Fibroblast of lung (primary cell): ENCODE measurements at regions not wholly inside any gene's neighbourhood (a gene's known extent, or its start where the extent isn't known, plus 50 kb on each side); places are given as distances from the start of the nearest gene placed in this dataset.

ENCODE experiments used
- EZH2 ChIP-seq: IDR thresholded peaks from 2 replicates; pipeline ENCODE4 v1.5.1; 2012; ENCODE audit warnings: low read length, control low read depth, mild to moderate bottlenecking; ENCODE audit errors: missing control alignments
- TF ChIP-seq, protein P1 (sequence below), 2 donors: IDR thresholded peaks in 1 of 2; conservative IDR thresholded peaks in 1 of 2; 1 replicate in 1 of 2; 2 replicates in 1 of 2; pipeline ENCODE4 v1.5.1; 2011 to 2012; ENCODE audit warnings: low read length in 2 of 2, control low read depth in 1 of 2, inconsistent platforms in 1 of 2, low read depth in 1 of 2, mild to moderate bottlenecking in 1 of 2

DNA sequence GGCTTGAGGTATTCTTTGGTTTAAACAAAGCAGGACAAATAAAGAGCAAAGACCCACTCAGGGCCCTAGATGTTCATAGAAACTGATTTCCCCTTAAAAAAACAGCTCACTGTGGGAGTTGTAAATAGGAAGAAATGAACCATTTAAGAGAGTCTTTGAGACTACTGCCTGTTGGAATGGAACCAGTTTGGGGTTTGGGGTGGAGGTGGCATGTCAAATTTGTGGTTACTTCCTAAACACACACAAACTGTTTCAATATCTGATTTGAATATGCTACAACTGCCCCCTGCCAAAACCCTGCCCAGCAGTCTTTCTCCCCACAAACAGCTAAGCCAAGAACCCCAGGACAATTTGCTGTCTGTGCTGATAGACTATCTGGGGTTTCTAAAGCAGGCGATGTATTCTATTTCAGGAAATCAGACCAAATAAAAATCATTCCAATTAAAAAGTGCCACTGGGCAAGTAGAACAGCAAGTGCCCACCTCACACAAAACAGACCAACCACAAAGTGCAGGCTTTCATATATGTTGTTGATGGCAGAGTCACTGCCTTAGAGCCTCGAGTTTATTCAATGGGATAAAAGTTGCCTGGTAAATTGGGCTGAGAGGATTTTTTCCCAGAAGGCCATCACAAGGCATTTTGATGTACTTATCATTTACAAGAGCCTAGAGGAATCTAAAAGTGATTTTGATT, 293.9 kb upstream of the PROK2 start:
- TF ChIP-seq, protein P1, sequence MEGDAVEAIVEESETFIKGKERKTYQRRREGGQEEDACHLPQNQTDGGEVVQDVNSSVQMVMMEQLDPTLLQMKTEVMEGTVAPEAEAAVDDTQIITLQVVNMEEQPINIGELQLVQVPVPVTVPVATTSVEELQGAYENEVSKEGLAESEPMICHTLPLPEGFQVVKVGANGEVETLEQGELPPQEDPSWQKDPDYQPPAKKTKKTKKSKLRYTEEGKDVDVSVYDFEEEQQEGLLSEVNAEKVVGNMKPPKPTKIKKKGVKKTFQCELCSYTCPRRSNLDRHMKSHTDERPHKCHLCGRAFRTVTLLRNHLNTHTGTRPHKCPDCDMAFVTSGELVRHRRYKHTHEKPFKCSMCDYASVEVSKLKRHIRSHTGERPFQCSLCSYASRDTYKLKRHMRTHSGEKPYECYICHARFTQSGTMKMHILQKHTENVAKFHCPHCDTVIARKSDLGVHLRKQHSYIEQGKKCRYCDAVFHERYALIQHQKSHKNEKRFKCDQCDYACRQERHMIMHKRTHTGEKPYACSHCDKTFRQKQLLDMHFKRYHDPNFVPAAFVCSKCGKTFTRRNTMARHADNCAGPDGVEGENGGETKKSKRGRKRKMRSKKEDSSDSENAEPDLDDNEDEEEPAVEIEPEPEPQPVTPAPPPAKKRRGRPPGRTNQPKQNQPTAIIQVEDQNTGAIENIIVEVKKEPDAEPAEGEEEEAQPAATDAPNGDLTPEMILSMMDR (conservative IDR thresholded peaks at IDR 0.05 in 1 of 2, IDR thresholded peaks at IDR 0.05 in 1 of 2; ENCODE audit: low read depth in 1 of 2, low read length in 2 of 2) = no peak
- TF ChIP-seq EZH2 = no peak
